ENCODE measurements at regions not wholly inside any gene's neighbourhood (a gene's known extent, or its start where the extent isn't known, plus 50 kb on each side); places are given as distances from the start of the nearest gene placed in this dataset.

DNA sequence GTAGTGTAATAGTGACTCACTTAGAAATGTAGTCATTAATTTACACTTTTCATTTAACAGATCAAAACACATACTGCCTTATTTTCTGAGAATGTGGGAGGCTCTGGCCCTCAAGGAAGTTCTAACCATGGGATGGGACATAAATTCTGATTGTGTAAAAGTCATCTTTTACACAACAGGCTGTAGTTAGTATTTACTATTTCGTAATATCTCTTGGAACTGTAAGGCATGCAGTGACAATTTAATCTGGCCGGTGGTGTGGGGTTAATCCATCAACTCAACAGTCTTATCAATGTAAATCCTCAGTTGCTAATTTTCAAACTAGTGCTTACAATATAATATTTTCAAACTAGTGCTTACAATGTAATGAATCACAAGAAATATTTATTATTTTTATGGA lies 1599.2 kb downstream of the EFNB2 start:
- TF ChIP-seq GATA3 (IDR thresholded peaks at IDR 0.05; ENCODE audit: low read depth, low read length) (no peak), GATA2 (IDR thresholded peaks at IDR 0.05; ENCODE audit: low read depth, low read length) (no peak)

DNA sequence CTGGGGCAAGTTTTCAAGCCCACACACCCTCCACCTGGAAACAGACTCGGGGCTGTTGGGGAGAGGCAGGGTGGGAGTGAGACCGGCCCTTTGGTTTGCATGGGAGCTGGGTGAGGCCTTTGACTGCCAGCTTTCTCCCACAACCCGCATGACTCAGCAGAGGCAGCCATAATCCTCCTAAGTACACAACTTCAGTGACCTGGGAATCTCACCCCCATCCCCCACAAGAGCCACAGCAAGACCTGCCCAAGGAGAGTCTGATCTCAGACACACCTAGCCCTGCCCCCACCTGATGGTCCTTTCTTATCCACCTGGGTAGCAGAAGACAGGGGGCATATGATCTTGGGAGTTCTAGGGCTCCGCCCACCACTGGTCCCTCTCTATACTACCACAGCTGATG lies 1615.4 kb downstream of the EFNB2 start:
- TF ChIP-seq GATA2 (IDR thresholded peaks at IDR 0.05; ENCODE audit: low read depth, low read length) = no peak
- no peak for TF ChIP-seq GATA3 (IDR thresholded peaks at IDR 0.05; ENCODE audit: low read depth, low read length)

DNA sequence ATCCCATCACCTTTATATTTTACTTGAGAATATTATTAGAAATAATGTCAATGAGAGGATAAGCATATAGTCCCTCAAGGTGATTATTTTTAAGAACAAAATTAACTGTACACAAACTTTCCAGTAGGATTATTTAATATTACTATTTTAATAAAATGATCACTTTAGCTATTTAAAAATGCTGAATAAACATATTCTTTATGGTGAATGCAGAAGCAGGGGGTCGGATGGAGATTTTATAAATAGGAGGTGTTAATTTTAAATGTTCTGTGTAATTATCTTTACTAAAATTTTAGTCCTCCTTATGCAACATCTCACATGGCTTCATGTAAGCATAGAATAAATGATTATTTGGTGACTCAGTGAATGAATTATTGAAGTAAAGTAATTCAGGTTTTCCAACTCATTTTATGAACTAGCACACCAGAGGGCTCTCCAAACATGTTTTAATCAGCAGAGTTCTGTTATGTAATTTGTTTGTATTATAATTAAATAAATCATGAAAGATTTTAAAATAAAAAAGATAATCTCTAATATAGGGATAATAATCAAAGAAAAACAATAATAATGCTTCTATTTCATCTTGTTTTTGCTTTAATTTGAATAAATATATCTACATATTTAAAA lies 1635.2 kb downstream of the EFNB2 start:
- TF ChIP-seq GATA3 (IDR thresholded peaks at IDR 0.05; ENCODE audit: low read depth, low read length) (no peak), GATA2 (IDR thresholded peaks at IDR 0.05; ENCODE audit: low read depth, low read length) (no peak)

DNA sequence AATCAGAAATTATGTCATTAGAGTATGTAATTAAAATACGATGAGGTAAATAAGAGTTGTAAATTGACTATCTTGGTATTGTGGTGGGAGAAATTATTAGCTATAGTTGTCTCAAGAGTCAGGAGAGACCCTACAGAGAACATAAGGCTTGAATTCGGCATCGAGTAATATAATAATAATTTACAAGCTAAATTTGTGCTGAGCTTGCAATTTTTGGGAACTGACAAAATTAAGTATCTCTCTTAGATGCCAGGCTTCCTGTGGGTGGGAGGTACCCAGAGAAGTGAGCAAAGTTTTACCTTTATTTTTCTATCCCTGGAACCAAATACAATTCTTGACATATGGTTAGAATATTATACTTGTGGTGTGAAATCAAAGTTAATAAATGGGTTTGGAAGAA lies 1637.0 kb downstream of the EFNB2 start:
- TF ChIP-seq GATA2 (IDR thresholded peaks at IDR 0.05; ENCODE audit: low read depth, low read length) = no peak
- no peak for TF ChIP-seq GATA3 (IDR thresholded peaks at IDR 0.05; ENCODE audit: low read depth, low read length)

DNA sequence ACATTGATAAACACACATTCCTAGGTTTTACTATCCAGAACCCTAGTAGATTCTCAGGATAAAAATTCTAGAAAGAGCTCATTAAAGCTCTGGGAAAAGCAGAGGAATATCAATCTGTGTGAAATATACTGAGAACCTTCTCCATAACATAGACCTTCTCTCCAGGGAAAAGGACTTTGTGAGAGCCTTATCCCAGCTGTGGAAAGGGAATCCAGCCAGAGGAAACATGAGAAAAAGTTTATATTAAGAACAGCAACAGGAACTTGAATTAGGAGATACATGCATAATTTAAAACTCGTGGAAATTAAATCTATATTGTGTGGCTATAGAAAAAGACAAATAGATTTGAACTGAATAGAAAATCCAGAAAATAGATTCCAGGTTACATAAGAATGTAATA lies 1639.9 kb downstream of the EFNB2 start:
- TF ChIP-seq GATA3 (IDR thresholded peaks at IDR 0.05; ENCODE audit: low read depth, low read length) (no peak), GATA2 (IDR thresholded peaks at IDR 0.05; ENCODE audit: low read depth, low read length) (no peak)

DNA sequence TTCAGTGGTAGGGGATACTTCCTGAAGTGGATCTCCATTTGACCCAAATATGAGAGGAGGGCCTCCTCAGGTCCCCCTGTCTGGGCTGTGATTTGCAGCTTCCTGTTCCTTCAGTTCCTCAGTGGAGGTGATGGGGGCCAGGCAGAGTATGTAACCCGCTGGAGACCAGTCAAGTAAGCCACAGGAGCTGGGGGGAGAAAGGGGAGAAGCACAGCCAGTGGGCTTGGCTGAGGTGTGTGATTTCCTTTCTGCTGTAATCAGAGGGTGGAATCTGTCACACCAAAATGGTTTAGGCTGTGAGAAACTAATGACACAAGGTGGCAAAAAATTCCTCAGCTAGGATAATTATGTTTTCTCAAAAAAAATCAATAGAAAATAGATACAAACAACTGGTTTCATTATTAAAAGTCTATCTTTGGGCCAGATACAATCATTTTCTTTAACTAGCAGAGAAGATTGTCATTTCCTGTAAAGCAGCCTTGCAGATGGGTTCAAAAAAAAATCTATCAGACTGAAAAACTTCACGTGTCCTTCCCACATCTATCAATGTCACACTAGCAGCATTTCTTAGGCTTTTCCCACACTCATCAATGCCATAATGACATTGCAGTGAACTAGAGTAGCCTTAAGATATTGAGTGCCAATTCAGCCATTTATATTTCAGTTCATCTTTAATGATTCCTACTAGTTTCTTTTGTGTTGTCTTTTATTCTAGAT lies 1660.3 kb downstream of the EFNB2 start:
- no peak for TF ChIP-seq GATA2 (IDR thresholded peaks at IDR 0.05; ENCODE audit: low read depth, low read length)
- TF ChIP-seq GATA3 (IDR thresholded peaks at IDR 0.05; ENCODE audit: low read depth, low read length) = no peak

DNA sequence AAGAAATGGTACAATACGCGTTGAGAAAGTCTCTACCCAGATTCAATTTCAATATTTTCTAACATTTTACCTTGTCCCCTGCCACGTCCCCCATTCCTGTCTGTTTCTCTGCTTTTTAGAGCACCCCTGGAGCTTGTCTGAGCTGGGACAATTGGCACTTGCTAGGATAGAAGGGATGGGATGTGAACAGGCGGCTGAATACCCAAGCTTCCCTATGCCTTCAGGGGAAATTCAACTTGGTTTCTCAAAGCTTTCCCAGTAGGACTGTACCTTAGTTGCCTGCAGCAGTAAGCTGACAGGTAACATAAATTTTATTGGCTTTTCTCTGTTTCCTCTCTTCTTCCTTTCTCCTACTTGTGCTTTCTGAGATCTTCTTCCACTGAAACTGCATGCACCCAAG lies 1663.3 kb downstream of the EFNB2 start:
- no peak for TF ChIP-seq GATA2 (IDR thresholded peaks at IDR 0.05; ENCODE audit: low read depth, low read length)
- TF ChIP-seq GATA3 (IDR thresholded peaks at IDR 0.05; ENCODE audit: low read depth, low read length) = no peak

DNA sequence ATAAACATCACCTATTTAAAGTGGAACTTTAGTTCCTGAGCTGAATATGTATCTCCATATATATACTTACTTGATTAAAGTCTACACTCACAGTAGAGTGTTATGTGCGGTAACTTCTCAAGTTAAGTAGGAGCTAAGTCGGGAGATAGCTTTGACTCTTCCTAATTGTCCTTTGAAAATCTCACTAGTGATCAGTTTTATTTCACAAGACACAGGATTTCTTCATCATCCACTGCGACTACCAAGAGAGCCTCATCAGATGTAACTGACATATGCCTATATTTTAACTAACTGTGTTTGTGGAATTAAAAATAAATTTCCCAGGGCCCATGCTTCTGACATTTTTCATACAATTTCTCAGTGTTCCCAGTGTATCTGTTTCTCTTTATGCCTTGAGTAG lies 1664.0 kb downstream of the EFNB2 start:
- TF ChIP-seq GATA3 (IDR thresholded peaks at IDR 0.05; ENCODE audit: low read depth, low read length) (no peak), GATA2 (IDR thresholded peaks at IDR 0.05; ENCODE audit: low read depth, low read length) (no peak)

DNA sequence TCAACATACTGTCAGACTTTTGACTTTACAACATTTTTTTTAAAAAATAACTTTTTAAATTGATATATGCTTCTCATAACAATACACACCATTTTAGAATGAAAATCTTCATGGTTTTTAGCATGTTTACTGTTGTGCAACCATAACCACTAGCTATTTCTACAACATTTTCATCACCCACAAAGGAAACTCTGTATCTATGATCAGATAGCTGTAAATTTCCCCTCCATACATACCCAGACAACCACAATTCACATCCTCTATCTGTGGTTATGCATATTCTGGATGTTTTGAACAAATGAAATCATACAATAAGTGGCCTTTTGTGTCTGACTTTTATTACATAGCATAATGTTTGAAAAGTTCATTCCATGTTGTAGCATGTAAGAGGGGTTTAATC lies 1666.0 kb downstream of the EFNB2 start:
- TF ChIP-seq GATA2 (IDR thresholded peaks at IDR 0.05; ENCODE audit: low read depth, low read length) (no peak), GATA3 (IDR thresholded peaks at IDR 0.05; ENCODE audit: low read depth, low read length) (no peak)

DNA sequence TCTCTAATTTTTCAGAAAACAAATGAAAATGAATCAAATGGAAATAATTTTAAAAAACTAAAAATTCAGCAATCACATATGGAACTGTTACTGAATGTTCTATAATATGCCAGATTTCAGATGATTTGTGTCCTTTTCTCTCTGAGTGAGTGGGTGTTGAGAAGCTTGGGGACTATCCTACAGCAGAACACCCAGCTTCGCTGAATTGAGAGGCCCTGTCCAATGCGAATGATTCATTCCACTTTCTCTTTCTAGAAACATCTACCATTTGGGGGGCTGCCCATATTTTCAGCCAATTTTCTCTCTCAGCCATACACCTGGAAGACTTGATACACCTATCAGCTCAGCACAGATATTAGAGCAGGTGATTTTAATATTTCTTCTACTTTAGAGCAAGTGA lies 1666.7 kb downstream of the EFNB2 start:
- TF ChIP-seq GATA2 (IDR thresholded peaks at IDR 0.05; ENCODE audit: low read depth, low read length) (no peak), GATA3 (IDR thresholded peaks at IDR 0.05; ENCODE audit: low read depth, low read length) (no peak)

DNA sequence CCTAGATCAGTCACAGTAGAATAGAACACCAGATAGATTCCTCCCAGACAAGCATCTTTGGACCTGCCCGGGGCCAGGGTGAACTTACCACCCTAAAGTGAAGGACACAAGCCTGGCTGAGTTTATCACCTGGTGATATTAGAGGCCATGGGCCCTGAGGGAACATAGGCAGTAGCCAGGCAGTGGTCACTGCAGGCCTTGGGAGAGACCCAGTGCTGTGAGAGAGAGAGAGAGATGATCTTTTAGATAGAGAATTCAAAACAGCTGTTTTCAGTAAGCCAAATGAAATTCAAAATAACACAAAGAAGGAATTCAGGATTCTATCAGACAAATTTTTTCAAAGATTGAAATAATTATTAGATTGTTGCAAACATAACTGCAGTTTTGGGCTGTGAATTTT lies 1679.9 kb downstream of the EFNB2 start:
- TF ChIP-seq GATA3 (IDR thresholded peaks at IDR 0.05; ENCODE audit: low read depth, low read length) (peak; percentile 82), GATA2 (IDR thresholded peaks at IDR 0.05; ENCODE audit: low read depth, low read length) (peak; percentile 89)

DNA sequence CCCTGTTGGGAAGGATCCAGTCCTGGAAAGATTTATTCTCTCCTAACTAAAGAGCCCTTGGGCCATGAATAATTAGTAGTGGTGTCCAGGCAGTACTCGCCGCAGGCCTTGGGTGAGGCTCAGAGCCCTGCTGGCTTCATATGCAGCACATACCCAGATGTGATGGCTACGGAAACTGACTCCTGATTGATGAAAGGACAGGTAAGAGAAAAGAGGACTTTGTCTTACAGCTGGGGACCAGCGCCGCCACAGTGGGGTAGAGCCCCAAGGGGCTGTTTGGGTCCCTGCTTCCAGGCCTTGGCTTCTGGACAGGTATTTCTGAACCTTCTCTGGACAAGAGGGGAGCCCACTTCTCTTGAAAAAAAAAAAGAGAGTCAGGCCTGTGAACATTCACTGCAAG lies 1680.8 kb downstream of the EFNB2 start:
- TF ChIP-seq GATA2 (IDR thresholded peaks at IDR 0.05; ENCODE audit: low read depth, low read length) = no peak

DNA sequence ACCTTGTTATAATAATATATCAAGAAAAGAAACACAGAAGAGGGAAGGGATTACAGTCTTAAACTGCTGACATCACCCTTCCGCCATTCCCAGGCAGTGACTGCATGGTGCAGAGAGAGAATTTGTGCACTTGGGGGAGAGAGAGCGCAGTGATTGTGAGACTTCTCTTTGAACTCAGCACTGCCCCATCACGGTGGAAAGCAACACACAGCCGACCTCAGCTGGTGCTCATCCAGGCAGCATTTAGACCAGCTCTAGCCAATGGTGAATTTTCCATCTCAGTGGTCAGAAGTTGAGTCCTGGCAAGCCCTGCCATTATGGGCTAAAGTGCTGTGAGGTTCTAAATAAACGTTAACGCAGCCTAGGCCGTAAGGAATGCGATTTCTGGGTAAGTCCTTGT lies 1681.5 kb downstream of the EFNB2 start:
- TF ChIP-seq GATA3 (IDR thresholded peaks at IDR 0.05; ENCODE audit: low read depth, low read length) = no peak
- no peak for TF ChIP-seq GATA2 (IDR thresholded peaks at IDR 0.05; ENCODE audit: low read depth, low read length)

DNA sequence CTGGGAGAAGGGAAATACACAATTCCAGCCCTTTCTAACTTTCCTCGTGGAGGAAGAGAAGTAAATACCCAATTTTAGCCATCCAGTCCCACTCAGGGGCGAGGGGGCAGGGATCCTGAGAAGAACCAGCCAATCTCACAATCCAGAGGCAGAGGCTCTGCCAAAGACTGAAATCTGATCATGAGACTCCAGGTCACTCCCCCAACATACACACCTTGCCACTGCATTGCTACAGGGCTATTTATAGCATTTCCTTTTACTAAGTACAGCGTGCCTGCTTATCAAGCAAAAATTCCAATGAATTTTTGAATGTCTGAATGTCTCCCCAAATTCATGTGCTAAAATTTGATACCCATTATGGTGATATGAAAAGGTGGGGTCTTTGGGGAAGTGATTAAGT lies 1687.5 kb downstream of the EFNB2 start:
- TF ChIP-seq GATA3 (IDR thresholded peaks at IDR 0.05; ENCODE audit: low read depth, low read length) (no peak), GATA2 (IDR thresholded peaks at IDR 0.05; ENCODE audit: low read depth, low read length) (no peak)

DNA sequence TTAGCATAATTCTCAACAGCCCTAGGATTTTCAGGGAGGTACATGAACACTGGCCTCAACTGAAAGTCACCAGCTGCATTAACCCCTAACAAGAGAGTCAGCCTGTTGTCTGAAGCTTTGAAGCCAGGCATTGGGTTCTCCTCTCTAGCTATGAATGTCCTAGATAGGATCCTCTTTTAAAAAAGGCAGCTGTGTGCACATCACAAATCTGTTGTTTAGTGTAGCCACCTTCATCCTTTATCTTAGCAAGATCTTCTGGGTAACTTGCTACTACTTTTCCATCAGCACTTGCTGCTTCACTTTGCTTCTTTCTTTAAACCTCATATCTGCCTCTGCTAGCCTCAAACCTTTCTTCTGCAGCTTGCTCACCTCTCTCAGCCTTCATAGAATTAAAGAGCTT lies 1692.1 kb downstream of the EFNB2 start:
- TF ChIP-seq GATA2 (IDR thresholded peaks at IDR 0.05; ENCODE audit: low read depth, low read length) (no peak), GATA3 (IDR thresholded peaks at IDR 0.05; ENCODE audit: low read depth, low read length) (no peak)

Measured in SH-SY5Y (cell line).